ENCODE measurements at regions not wholly inside any gene's neighbourhood (a gene's known extent, or its start where the extent isn't known, plus 50 kb on each side); places are given as distances from the start of the nearest gene placed in this dataset.
"Not testable (repeated sequence)": the region's sequence is repeated elsewhere in the genome, so short reads cannot be mapped to it uniquely, and the experiment has no call there.

GRCh38 chr3:182136008-182136910 is 424.5 kb downstream of the SOX2 start:
- H3K27ac Mint-ChIP-seq = no peak overlapping the region

GRCh38 chr3:182138393-182138792 is 426.7 kb downstream of the SOX2 start:
- no peak for DNase-seq (ENCODE audit: low spot score)
- H3K9me3 Mint-ChIP-seq = no peaks in the 10 kb centered on the region
- H3K4me3 Mint-ChIP-seq = no peak overlapping the region
- H3K27me3 Mint-ChIP-seq (ENCODE audit: low read depth) = no peaks in the 10 kb centered on the region
- H3K4me1 Mint-ChIP-seq (ENCODE audit: low read depth) = no peaks in the 10 kb centered on the region
- no peaks in the 10 kb centered on the region for H3K36me3 Mint-ChIP-seq (ENCODE audit: low read depth)
- no peak overlapping the region for H3K27ac Mint-ChIP-seq

More at GRCh38 chr3:182136008-182136910, 424.5 kb downstream of the SOX2 start:
- Mint-ChIP-seq H3K27me3 (ENCODE audit: low read depth) (no peaks in the 10 kb centered on the region), H3K4me1 (ENCODE audit: low read depth) (no peaks in the 10 kb centered on the region), H3K9me3 (no peaks in the 10 kb centered on the region), H3K4me3 (no peak overlapping the region), H3K36me3 (ENCODE audit: low read depth) (no peaks in the 10 kb centered on the region)
- no peak for DNase-seq (ENCODE audit: low spot score)

- no peaks in the 10 kb centered on the region for H3K36me3 Mint-ChIP-seq (ENCODE audit: low read depth)
Measured at GRCh38 chr3:182139627-182140357, 428.1 kb downstream of the SOX2 start.

GRCh38 chr3:182142928-182143327 is 431.2 kb downstream of the SOX2 start:
- Mint-ChIP-seq H3K27ac (no peak overlapping the region), H3K36me3 (ENCODE audit: low read depth) (no peaks in the 10 kb centered on the region), H3K4me3 (no peak overlapping the region), H3K4me1 (ENCODE audit: low read depth) (no peaks in the 10 kb centered on the region), H3K9me3 (no peaks in the 10 kb centered on the region), H3K27me3 (ENCODE audit: low read depth) (no peaks in the 10 kb centered on the region)
- no peak for DNase-seq (ENCODE audit: low spot score)

More at GRCh38 chr3:182139627-182140357, 428.1 kb downstream of the SOX2 start:
- no peaks in the 10 kb centered on the region for H3K4me1 Mint-ChIP-seq (ENCODE audit: low read depth)
- no peaks in the 10 kb centered on the region for H3K9me3 Mint-ChIP-seq
- H3K27ac Mint-ChIP-seq = no peak overlapping the region
- DNase-seq (ENCODE audit: low spot score) = no peak
- no peaks in the 10 kb centered on the region for H3K27me3 Mint-ChIP-seq (ENCODE audit: low read depth)
- H3K4me3 Mint-ChIP-seq = no peak overlapping the region

GRCh38 chr3:182143903-182144302 is 432.2 kb downstream of the SOX2 start:
- no peaks in the 10 kb centered on the region for H3K9me3 Mint-ChIP-seq
- no peaks in the 10 kb centered on the region for H3K4me1 Mint-ChIP-seq (ENCODE audit: low read depth)
- no peak for DNase-seq (ENCODE audit: low spot score)
- H3K27me3 Mint-ChIP-seq (ENCODE audit: low read depth) = no peaks in the 10 kb centered on the region
- H3K36me3 Mint-ChIP-seq (ENCODE audit: low read depth) = no peaks in the 10 kb centered on the region
- no peak overlapping the region for H3K27ac Mint-ChIP-seq
- H3K4me3 Mint-ChIP-seq = no peak overlapping the region

GRCh38 chr3:182148360-182148759 is 436.6 kb downstream of the SOX2 start:
- Mint-ChIP-seq H3K36me3 (ENCODE audit: low read depth) (no peaks in the 10 kb centered on the region), H3K4me1 (ENCODE audit: low read depth) (no peaks in the 10 kb centered on the region), H3K27ac (no peak overlapping the region), H3K9me3 (peaks cover 3% of the 10 kb centered on the region), H3K4me3 (no peak overlapping the region), H3K27me3 (ENCODE audit: low read depth) (no peaks in the 10 kb centered on the region)
- DNase-seq (ENCODE audit: low spot score) = no peak

GRCh38 chr3:182149594-182149993 is 437.9 kb downstream of the SOX2 start:
- Mint-ChIP-seq H3K36me3 (ENCODE audit: low read depth) (no peaks in the 10 kb centered on the region), H3K27me3 (ENCODE audit: low read depth) (no peaks in the 10 kb centered on the region), H3K4me3 (no peak overlapping the region), H3K27ac (no peak overlapping the region), H3K4me1 (ENCODE audit: low read depth) (no peaks in the 10 kb centered on the region), H3K9me3 (peaks cover 3% of the 10 kb centered on the region)
- DNase-seq (ENCODE audit: low spot score) = no peak

- not testable (repeated sequence) for DNase-seq (ENCODE audit: low spot score); H3K4me1 Mint-ChIP-seq (ENCODE audit: low read depth); H3K36me3 Mint-ChIP-seq (ENCODE audit: low read depth); H3K4me3 Mint-ChIP-seq; H3K9me3 Mint-ChIP-seq; H3K27me3 Mint-ChIP-seq (ENCODE audit: low read depth); H3K27ac Mint-ChIP-seq
Measured at GRCh38 chr3:182156326-182156725, 444.6 kb downstream of the SOX2 start.

GRCh38 chr3:182165234-182165633 is 453.5 kb downstream of the SOX2 start:
- H3K36me3 Mint-ChIP-seq (ENCODE audit: low read depth) = no peaks in the 10 kb centered on the region
- H3K9me3 Mint-ChIP-seq = no peaks in the 10 kb centered on the region
- H3K27me3 Mint-ChIP-seq (ENCODE audit: low read depth) = no peaks in the 10 kb centered on the region
- DNase-seq (ENCODE audit: low spot score) = no peak
- no peak overlapping the region for H3K4me3 Mint-ChIP-seq
- H3K4me1 Mint-ChIP-seq (ENCODE audit: low read depth) = no peaks in the 10 kb centered on the region
- no peak overlapping the region for H3K27ac Mint-ChIP-seq

- no peaks in the 10 kb centered on the region for H3K4me1 Mint-ChIP-seq (ENCODE audit: low read depth)
- H3K36me3 Mint-ChIP-seq (ENCODE audit: low read depth) = no peaks in the 10 kb centered on the region
- H3K27me3 Mint-ChIP-seq (ENCODE audit: low read depth) = no peaks in the 10 kb centered on the region
- DNase-seq (ENCODE audit: low spot score) = no peak
- H3K4me3 Mint-ChIP-seq = no peak overlapping the region
- no peak overlapping the region for H3K27ac Mint-ChIP-seq
- H3K9me3 Mint-ChIP-seq = no peaks in the 10 kb centered on the region
Measured at GRCh38 chr3:182172534-182172933, 460.8 kb downstream of the SOX2 start.

GRCh38 chr3:182178488-182179200 is 466.9 kb downstream of the SOX2 start:
- no peaks in the 10 kb centered on the region for H3K27me3 Mint-ChIP-seq (ENCODE audit: low read depth)
- no peak overlapping the region for H3K27ac Mint-ChIP-seq
- DNase-seq (ENCODE audit: low spot score) = no peak
- H3K9me3 Mint-ChIP-seq = no peaks in the 10 kb centered on the region
- H3K4me3 Mint-ChIP-seq = no peak overlapping the region
- no peaks in the 10 kb centered on the region for H3K4me1 Mint-ChIP-seq (ENCODE audit: low read depth)
- H3K36me3 Mint-ChIP-seq (ENCODE audit: low read depth) = no peaks in the 10 kb centered on the region

- no peaks in the 10 kb centered on the region for H3K9me3 Mint-ChIP-seq
- H3K27ac Mint-ChIP-seq = no peak overlapping the region
- H3K4me1 Mint-ChIP-seq (ENCODE audit: low read depth) = no peaks in the 10 kb centered on the region
- H3K36me3 Mint-ChIP-seq (ENCODE audit: low read depth) = no peaks in the 10 kb centered on the region
- no peaks in the 10 kb centered on the region for H3K27me3 Mint-ChIP-seq (ENCODE audit: low read depth)
- H3K4me3 Mint-ChIP-seq = no peak overlapping the region
- no peak for DNase-seq (ENCODE audit: low spot score)
Measured at GRCh38 chr3:182179631-182180030, 467.9 kb downstream of the SOX2 start.

- Mint-ChIP-seq H3K27me3 (ENCODE audit: low read depth) (no peaks in the 10 kb centered on the region), H3K4me1 (ENCODE audit: low read depth) (no peaks in the 10 kb centered on the region), H3K36me3 (ENCODE audit: low read depth) (no peaks in the 10 kb centered on the region), H3K27ac (no peak overlapping the region), H3K9me3 (no peaks in the 10 kb centered on the region), H3K4me3 (no peak overlapping the region)
- no peak for DNase-seq (ENCODE audit: low spot score)
Measured at GRCh38 chr3:182180654-182181385, 469.1 kb downstream of the SOX2 start.
